HG03135 (cell line): ENCODE measurements at regions not wholly inside any gene's neighbourhood (a gene's known extent, or its start where the extent isn't known, plus 50 kb on each side); places are given as distances from the start of the nearest gene placed in this dataset.

Source experiments
- ATAC-seq: cut with Tn5 transposase; IDR thresholded peaks from one replicate; pipeline ENCODE4 v1.9.1; 2021; ENCODE audit warnings: mild to moderate bottlenecking, moderate library complexity; ENCODE audit not compliant: unreplicated experiment

- no peak for ATAC-seq
These were observed 91.3 kb upstream of the GGTLC1 start for GRCh38 chr20:24079661-24080412.

GRCh38 chr20:24077145-24077544 is 88.6 kb upstream of the GGTLC1 start:
- ATAC-seq, result no peak

GRCh38 chr20:24070679-24071078 is 82.1 kb upstream of the GGTLC1 start:
- ATAC-seq, result no peak

- ATAC-seq, result no peak
These were observed 77.6 kb upstream of the GGTLC1 start for GRCh38 chr20:24066076-24066700.

- ATAC-seq, result no peak
These were observed 76.3 kb upstream of the GGTLC1 start for GRCh38 chr20:24064915-24065314.

GRCh38 chr20:24064092-24064491 is 75.5 kb upstream of the GGTLC1 start:
- no peak for ATAC-seq

- no peak for ATAC-seq
These were observed 74.5 kb upstream of the GGTLC1 start for GRCh38 chr20:24063100-24063499.

GRCh38 chr20:24060851-24061590 is 72.4 kb upstream of the GGTLC1 start:
- ATAC-seq, result no peak

- ATAC-seq, result no peak
These were observed 70.6 kb upstream of the GGTLC1 start for GRCh38 chr20:24059174-24059573.

- ATAC-seq, result no peak
These were observed 67.9 kb upstream of the GGTLC1 start for GRCh38 chr20:24056491-24056890.

- no peak for ATAC-seq
These were observed 64.2 kb upstream of the GGTLC1 start for GRCh38 chr20:24052599-24053275.

- no peak for ATAC-seq
These were observed 62.6 kb upstream of the GGTLC1 start for GRCh38 chr20:24051160-24051559.

- no peak for ATAC-seq
These were observed 61.5 kb upstream of the GGTLC1 start for GRCh38 chr20:24050119-24050518.

GRCh38 chr20:24049081-24049480 is 60.5 kb upstream of the GGTLC1 start:
- ATAC-seq, result no peak

GRCh38 chr20:24048024-24048611 is 59.5 kb upstream of the GGTLC1 start:
- no peak for ATAC-seq

- no peak for ATAC-seq
These were observed 58.3 kb upstream of the GGTLC1 start for GRCh38 chr20:24046888-24047287.

- no peak for ATAC-seq
These were observed 57.2 kb upstream of the GGTLC1 start for GRCh38 chr20:24045621-24046318.

GRCh38 chr20:24043294-24043693 is 54.7 kb upstream of the GGTLC1 start:
- ATAC-seq, result no peak

- no peak for ATAC-seq
These were observed 54.1 kb upstream of the GGTLC1 start for GRCh38 chr20:24042646-24043045.

GRCh38 chr20:24040896-24041459 is 52.4 kb upstream of the GGTLC1 start:
- ATAC-seq, result no peak
